GM12878 (cell line): ENCODE measurements at regions not wholly inside any gene's neighbourhood (a gene's known extent, or its start where the extent isn't known, plus 50 kb on each side); places are given as distances from the start of the nearest gene placed in this dataset.

ENCODE experiments used
- BHLHE40 ChIP-seq, 2 experiments: fragments of 450-650 bp in 1 of 2; IDR thresholded peaks; 2 replicates each; pipeline ENCODE4 v1.6.1; 2011 to 2017; ENCODE audit warnings: low read depth in 2 of 2, borderline replicate concordance in 1 of 2, improper control_type of control experiment in 1 of 2, low read length in 1 of 2, mild to moderate bottlenecking in 1 of 2
- CBX3 ChIP-seq: fragments of 200-600 bp; sonication (generic); IDR thresholded peaks from 2 replicates; pipeline ENCODE4 v1.6.1; 2016; ENCODE audit warnings: low read depth, borderline replicate concordance
- CHD4 ChIP-seq: fragments of 200-600 bp; sonication (generic); IDR thresholded peaks from 2 replicates; pipeline ENCODE4 v1.6.1; 2016; ENCODE audit warnings: mild to moderate bottlenecking
- ESRRA ChIP-seq: IDR thresholded peaks from 2 replicates; pipeline ENCODE4 v1.6.1; 2012; ENCODE audit warnings: mild to moderate bottlenecking, low read length, improper control_type of control experiment
- FOXM1 ChIP-seq: IDR thresholded peaks from 2 replicates; pipeline ENCODE4 v1.6.1; 2012; ENCODE audit warnings: low read depth, mild to moderate bottlenecking, inconsistent platforms, low read length, moderate library complexity
- MEF2A ChIP-seq: IDR thresholded peaks from 2 replicates; pipeline ENCODE4 v1.6.1; 2011; ENCODE audit warnings: low read depth, mild to moderate bottlenecking, low read length, moderate library complexity; ENCODE audit not compliant: insufficient read depth
- MYC ChIP-seq: IDR thresholded peaks from 2 replicates; pipeline ENCODE4 v1.6.1; 2011; ENCODE audit warnings: mild to moderate bottlenecking, low read length, moderate library complexity, inconsistent platforms; ENCODE audit not compliant: insufficient read depth, insufficient replicate concordance, insufficient read length, severe bottlenecking
- NRF1 ChIP-seq: conservative IDR thresholded peaks from 2 replicates; pipeline ENCODE4 v1.6.1; 2011; ENCODE audit warnings: mild to moderate bottlenecking, low read depth, low read length, improper control_type of control experiment
- RAD51 ChIP-seq: fragments of 450-650 bp; IDR thresholded peaks from 2 replicates; pipeline ENCODE4 v1.6.1; 2016; ENCODE audit warnings: moderate library complexity, mild to moderate bottlenecking, inconsistent platforms
- RB1 ChIP-seq: fragments of 450-650 bp; formaldehyde crosslinking; IDR thresholded peaks from 2 replicates; pipeline ENCODE4 v1.6.1; 2017; ENCODE audit warnings: mild to moderate bottlenecking, borderline replicate concordance
- TARDBP ChIP-seq: IDR thresholded peaks from 2 replicates; pipeline ENCODE4 v1.6.1; 2016; ENCODE audit warnings: borderline replicate concordance
- YBX1 ChIP-seq: fragments of 450-650 bp; IDR thresholded peaks from 2 replicates; pipeline ENCODE4 v1.6.1; 2016; ENCODE audit warnings: antibody characterized with exemption
- ZBTB40 ChIP-seq: fragments of 450-650 bp; IDR thresholded peaks from 2 replicates; pipeline ENCODE4 v1.6.1; 2016; ENCODE audit warnings: mild to moderate bottlenecking, moderate library complexity, borderline replicate concordance
- ZNF687 ChIP-seq: fragments of 450-650 bp; IDR thresholded peaks from 2 replicates; pipeline ENCODE4 v1.6.1; 2017; ENCODE audit warnings: mild to moderate bottlenecking, moderate library complexity
- TF ChIP-seq, protein P1 (sequence below), 3 experiments: IDR thresholded peaks in 2 of 3; conservative IDR thresholded peaks in 1 of 3; 2 replicates each; pipeline ENCODE4 v1.5.1; 2011; ENCODE audit warnings: low read depth in 3 of 3, low read length in 3 of 3, mild to moderate bottlenecking in 3 of 3, control low read depth in 2 of 3, moderate library complexity in 2 of 3, inconsistent platforms in 1 of 3, mixed read lengths in 1 of 3; ENCODE audit not compliant: control insufficient read depth in 2 of 3, insufficient read depth in 1 of 3; ENCODE audit errors: extremely low read depth in 1 of 3

DNA sequence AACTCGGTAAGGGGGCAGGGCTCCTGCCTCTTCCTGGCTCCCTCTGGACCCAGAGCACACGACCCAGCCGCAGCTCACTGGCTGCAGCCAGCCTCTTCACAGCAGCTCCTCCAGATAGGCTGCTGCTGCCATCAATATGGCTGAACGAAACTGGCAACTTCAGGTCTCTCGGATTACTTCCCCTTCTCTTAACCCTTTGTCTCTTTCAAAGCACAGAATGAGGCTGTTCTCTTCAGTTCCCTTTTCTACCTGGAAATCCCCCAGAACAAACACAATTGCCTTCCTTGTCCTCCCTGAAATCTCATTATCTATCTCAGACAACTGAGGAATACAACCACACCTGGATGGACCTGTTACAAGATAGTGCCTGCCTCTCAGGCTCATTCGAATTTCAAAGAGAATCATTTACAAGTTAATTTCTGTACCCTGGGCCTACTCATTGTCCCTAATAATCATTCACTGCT is 193.4 kb upstream of the MBL2 start (continued):
- no peak for TF ChIP-seq ZNF687
- TF ChIP-seq CHD4, result no peak
- no peak for TF ChIP-seq TARDBP
- no peak for TF ChIP-seq NRF1
- TF ChIP-seq BHLHE40 (IDR thresholded peaks at IDR 0.05; ENCODE audit: borderline replicate concordance in 1 of 2, low read depth in 2 of 2, low read length in 1 of 2), result peak; percentile 49 to 86; a peak in 3 of 4 replicates
- no peak for TF ChIP-seq MYC
- TF ChIP-seq YBX1, result no peak
- no peak for TF ChIP-seq ZBTB40
- no peak for TF ChIP-seq MEF2A
- TF ChIP-seq CBX3, result no peak
- TF ChIP-seq RB1, result no peak
- TF ChIP-seq FOXM1, result peak; percentile 60; the same call in 1 of the 2 replicates
- TF ChIP-seq, protein P1, sequence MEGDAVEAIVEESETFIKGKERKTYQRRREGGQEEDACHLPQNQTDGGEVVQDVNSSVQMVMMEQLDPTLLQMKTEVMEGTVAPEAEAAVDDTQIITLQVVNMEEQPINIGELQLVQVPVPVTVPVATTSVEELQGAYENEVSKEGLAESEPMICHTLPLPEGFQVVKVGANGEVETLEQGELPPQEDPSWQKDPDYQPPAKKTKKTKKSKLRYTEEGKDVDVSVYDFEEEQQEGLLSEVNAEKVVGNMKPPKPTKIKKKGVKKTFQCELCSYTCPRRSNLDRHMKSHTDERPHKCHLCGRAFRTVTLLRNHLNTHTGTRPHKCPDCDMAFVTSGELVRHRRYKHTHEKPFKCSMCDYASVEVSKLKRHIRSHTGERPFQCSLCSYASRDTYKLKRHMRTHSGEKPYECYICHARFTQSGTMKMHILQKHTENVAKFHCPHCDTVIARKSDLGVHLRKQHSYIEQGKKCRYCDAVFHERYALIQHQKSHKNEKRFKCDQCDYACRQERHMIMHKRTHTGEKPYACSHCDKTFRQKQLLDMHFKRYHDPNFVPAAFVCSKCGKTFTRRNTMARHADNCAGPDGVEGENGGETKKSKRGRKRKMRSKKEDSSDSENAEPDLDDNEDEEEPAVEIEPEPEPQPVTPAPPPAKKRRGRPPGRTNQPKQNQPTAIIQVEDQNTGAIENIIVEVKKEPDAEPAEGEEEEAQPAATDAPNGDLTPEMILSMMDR (IDR thresholded peaks at IDR 0.05 in 2 of 3, conservative IDR thresholded peaks at IDR 0.05 in 1 of 3; ENCODE audit: control insufficient read depth in 2 of 3, extremely low read depth in 1 of 3, insufficient read depth in 1 of 3, low read depth in 3 of 3, low read length in 3 of 3), result no peak
- TF ChIP-seq RAD51, result no peak
- TF ChIP-seq ESRRA, result no peak
